K562 (cell line): ENCODE measurements at regions not wholly inside any gene's neighbourhood (a gene's known extent, or its start where the extent isn't known, plus 50 kb on each side); places are given as distances from the start of the nearest gene placed in this dataset.

Source experiments
- ELF1 ChIP-seq: fragments of 200-800 bp; sonication (Bioruptor generic); IDR thresholded peaks from 2 replicates; pipeline ENCODE4 v1.6.1; 2016; ENCODE audit warnings: missing genetic modification characterization, missing compliant biosample characterization
- ELF2 ChIP-seq: fragments of 250-450 bp; sonication (Bioruptor Pico); IDR thresholded peaks from 2 replicates; pipeline ENCODE4 v1.5.0; 2021; ENCODE audit warnings: mild to moderate bottlenecking
- IRF2 ChIP-seq: sonication (generic); formaldehyde crosslinking; IDR thresholded peaks from 2 replicates; pipeline ENCODE4 v1.8.1; 2022; ENCODE audit warnings: mild to moderate bottlenecking, missing genetic modification reagents
- NCOA2 ChIP-seq, 2 experiments: fragments of 450-650 bp; IDR thresholded peaks; 2 replicates each; pipeline ENCODE4 v1.6.1; 2018; ENCODE audit warnings: mild to moderate bottlenecking in 2 of 2, moderate library complexity in 1 of 2; ENCODE audit not compliant: partially characterized antibody in 2 of 2
- NCOA4 ChIP-seq: fragments of 450-650 bp; IDR thresholded peaks from 2 replicates; pipeline ENCODE4 v1.6.1; 2018; ENCODE audit warnings: mild to moderate bottlenecking; ENCODE audit not compliant: partially characterized antibody
- SMARCB1 ChIP-seq: IDR thresholded peaks from 2 replicates; pipeline ENCODE4 v1.6.1; 2011; ENCODE audit warnings: improper control_type of control experiment, low read depth; ENCODE audit not compliant: insufficient read length
- SRSF3 ChIP-seq: fragments of 200-400 bp; formaldehyde crosslinking; IDR thresholded peaks from 2 replicates; pipeline ENCODE4 v1.6.1; 2016; ENCODE audit warnings: mild to moderate bottlenecking, low read length, moderate library complexity; ENCODE audit not compliant: insufficient read depth
- TCFL5 ChIP-seq: fragments of 250-450 bp; sonication (Bioruptor Pico); conservative IDR thresholded peaks from 2 replicates; pipeline ENCODE4 v1.6.1; 2021; ENCODE audit warnings: mild to moderate bottlenecking, moderate library complexity, matching md5 sums
- TEAD4 ChIP-seq, 2 experiments: sonication (generic) in 1 of 2; formaldehyde crosslinking in 1 of 2; IDR thresholded peaks; 2 replicates each; pipeline versions ENCODE4 v1.6.1 to v1.8.0; 2012 to 2022; ENCODE audit warnings: borderline replicate concordance in 1 of 2, inconsistent platforms in 1 of 2, low read length in 1 of 2, mild to moderate bottlenecking in 1 of 2, missing genetic modification reagents in 1 of 2
- TRIM24 ChIP-seq, 2 experiments: fragments of 450-650 bp; IDR thresholded peaks; 2 replicates each; pipeline ENCODE4 v1.6.1; 2016
- U2AF2 ChIP-seq: fragments of 200-400 bp; formaldehyde crosslinking; optimal IDR thresholded peaks from 2 replicates; pipeline ENCODE3; 2017; ENCODE audit warnings: low read depth, mild to moderate bottlenecking, low read length
- YBX1 ChIP-seq: fragments of 450-650 bp; IDR thresholded peaks from 2 replicates; pipeline ENCODE4 v1.7.1; 2016; ENCODE audit warnings: mild to moderate bottlenecking
- ZFPM2 ChIP-seq: fragments of 250-450 bp; sonication (Bioruptor Pico); IDR thresholded peaks from 2 replicates; pipeline ENCODE4 v1.5.1; 2022; ENCODE audit warnings: mild to moderate bottlenecking
- ZNF175 ChIP-seq: fragments of 200-800 bp; sonication (Bioruptor generic); IDR thresholded peaks from 2 replicates; pipeline ENCODE4 v1.6.1; 2016; ENCODE audit warnings: low read depth, mild to moderate bottlenecking, missing genetic modification characterization, missing compliant biosample characterization
- ZNF431 ChIP-seq: sonication (generic); formaldehyde crosslinking; IDR thresholded peaks from 2 replicates; pipeline ENCODE4 v1.8.0; 2022; ENCODE audit warnings: mild to moderate bottlenecking, missing genetic modification reagents
- TF ChIP-seq, protein P1 (sequence below), 2 experiments: IDR thresholded peaks in 1 of 2; conservative IDR thresholded peaks in 1 of 2; 2 replicates each; pipeline ENCODE4 v1.6.1; 2016; ENCODE audit warnings: low read depth in 2 of 2, mild to moderate bottlenecking in 1 of 2, missing compliant biosample characterization in 1 of 2, missing genetic modification characterization in 1 of 2, moderate library complexity in 1 of 2
- TF ChIP-seq, protein P2 (sequence below): IDR thresholded peaks from 2 replicates; pipeline ENCODE4 v1.6.1; 2012; ENCODE audit warnings: low read depth, low read length, improper control_type of control experiment, borderline replicate concordance
- TF ChIP-seq, protein P3 (sequence below): fragments of 200-800 bp; sonication (Bioruptor generic); IDR thresholded peaks from 2 replicates; pipeline ENCODE4 v1.6.1; 2017; ENCODE audit warnings: missing genetic modification characterization, missing compliant biosample characterization
- TF ChIP-seq, protein P4 (sequence below): fragments of 450-650 bp; IDR thresholded peaks from 2 replicates; pipeline ENCODE4 v1.6.1; 2018; ENCODE audit warnings: mild to moderate bottlenecking, low read depth; ENCODE audit not compliant: partially characterized antibody

DNA sequence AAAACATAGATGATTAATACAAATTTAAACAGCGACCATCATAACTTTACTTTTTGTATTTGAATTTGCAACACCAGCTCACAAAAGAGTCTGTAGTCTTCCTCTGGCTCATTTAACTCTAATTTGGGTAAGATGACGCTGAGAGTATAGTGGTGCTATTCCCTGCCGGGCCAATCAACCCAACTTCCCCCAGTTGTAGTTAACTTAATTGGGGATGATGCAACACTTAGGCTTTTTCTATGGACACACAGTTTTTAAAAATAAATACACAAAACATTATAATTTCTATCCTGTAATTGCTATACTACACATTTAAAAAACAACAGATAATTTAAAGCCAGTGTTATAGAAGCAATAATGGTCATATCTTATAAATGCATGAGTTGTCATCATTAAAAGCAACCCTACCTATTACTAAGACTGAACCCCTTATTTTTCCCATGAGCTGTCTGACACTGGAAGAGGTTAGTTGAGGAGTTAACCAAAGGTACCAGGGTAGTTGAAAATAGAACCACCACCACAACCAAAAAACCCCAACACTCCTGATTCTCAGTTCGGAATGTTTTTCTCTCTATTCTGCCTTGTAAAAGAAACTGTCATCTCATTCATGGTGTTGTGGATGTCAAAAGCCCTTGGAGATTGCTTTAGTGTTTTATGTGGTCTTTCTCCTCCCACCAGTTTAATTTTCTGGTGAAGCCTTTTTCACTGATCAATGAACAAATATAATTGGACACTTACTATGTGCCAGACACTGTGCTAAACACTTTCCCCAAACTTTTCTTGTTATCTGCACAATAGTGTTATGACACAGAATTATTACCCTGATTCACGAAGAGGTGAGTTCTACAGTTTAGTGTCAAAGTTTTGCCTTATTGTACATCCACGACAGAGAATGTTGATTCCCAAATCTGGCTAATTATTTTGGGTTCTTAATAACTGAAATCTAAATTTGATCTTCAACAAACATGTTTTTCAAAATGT, 61.5 kb upstream of the RAPGEF2 start (continued):
- TF ChIP-seq NCOA2 (IDR thresholded peaks at IDR 0.05; ENCODE audit: partially characterized antibody in 2 of 2) (no peak), ELF2 (no peak), ELF1 (0 out of 2 replicates have a peak, but pooled peaks have one; percentile 8), SRSF3 (no peak), ZNF175 (CRISPR knock-in tag) (no peak), ZFPM2 (no peak), ZNF431 (CRISPR knock-in tag) (no peak), TCFL5 (CRISPR knock-in tag) (no peak), IRF2 (CRISPR knock-in tag) (no peak), TEAD4 (IDR thresholded peaks at IDR 0.05; ENCODE audit: low read length) (no peak), TEAD4 (CRISPR knock-in tag; IDR thresholded peaks at IDR 0.05; ENCODE audit: borderline replicate concordance) (no peak), NCOA4 (no peak), TRIM24 (IDR thresholded peaks at IDR 0.05) (no peak), SMARCB1 (peak; percentile 7), YBX1 (no peak), U2AF2 (no peak)
- TF ChIP-seq, protein P1, sequence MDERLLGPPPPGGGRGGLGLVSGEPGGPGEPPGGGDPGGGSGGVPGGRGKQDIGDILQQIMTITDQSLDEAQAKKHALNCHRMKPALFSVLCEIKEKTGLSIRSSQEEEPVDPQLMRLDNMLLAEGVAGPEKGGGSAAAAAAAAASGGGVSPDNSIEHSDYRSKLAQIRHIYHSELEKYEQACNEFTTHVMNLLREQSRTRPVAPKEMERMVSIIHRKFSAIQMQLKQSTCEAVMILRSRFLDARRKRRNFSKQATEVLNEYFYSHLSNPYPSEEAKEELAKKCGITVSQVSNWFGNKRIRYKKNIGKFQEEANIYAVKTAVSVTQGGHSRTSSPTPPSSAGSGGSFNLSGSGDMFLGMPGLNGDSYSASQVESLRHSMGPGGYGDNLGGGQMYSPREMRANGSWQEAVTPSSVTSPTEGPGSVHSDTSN (CRISPR knock-in tag; IDR thresholded peaks at IDR 0.05; ENCODE audit: low read depth), result no peak
- TF ChIP-seq, protein P1 (tag; conservative IDR thresholded peaks at IDR 0.05; ENCODE audit: low read depth), result no peak
- TF ChIP-seq, protein P2, sequence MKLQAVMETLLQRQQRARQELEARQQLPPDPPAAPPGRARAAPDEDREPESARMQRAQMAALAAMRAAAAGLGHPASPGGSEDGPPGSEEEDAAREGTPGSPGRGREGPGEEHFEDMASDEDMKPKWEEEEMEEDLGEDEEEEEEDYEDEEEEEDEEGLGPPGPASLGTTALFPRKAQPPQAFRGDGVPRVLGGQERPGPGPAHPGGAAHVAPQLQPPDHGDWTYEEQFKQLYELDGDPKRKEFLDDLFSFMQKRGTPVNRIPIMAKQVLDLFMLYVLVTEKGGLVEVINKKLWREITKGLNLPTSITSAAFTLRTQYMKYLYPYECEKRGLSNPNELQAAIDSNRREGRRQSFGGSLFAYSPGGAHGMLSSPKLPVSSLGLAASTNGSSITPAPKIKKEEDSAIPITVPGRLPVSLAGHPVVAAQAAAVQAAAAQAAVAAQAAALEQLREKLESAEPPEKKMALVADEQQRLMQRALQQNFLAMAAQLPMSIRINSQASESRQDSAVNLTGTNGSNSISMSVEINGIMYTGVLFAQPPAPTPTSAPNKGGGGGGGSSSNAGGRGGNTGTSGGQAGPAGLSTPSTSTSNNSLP, result no peak
- TF ChIP-seq, protein P3, sequence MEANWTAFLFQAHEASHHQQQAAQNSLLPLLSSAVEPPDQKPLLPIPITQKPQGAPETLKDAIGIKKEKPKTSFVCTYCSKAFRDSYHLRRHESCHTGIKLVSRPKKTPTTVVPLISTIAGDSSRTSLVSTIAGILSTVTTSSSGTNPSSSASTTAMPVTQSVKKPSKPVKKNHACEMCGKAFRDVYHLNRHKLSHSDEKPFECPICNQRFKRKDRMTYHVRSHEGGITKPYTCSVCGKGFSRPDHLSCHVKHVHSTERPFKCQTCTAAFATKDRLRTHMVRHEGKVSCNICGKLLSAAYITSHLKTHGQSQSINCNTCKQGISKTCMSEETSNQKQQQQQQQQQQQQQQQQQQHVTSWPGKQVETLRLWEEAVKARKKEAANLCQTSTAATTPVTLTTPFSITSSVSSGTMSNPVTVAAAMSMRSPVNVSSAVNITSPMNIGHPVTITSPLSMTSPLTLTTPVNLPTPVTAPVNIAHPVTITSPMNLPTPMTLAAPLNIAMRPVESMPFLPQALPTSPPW (CRISPR knock-in tag), result peak; percentile 22; the same call in 1 of the 2 replicates
- TF ChIP-seq, protein P4, sequence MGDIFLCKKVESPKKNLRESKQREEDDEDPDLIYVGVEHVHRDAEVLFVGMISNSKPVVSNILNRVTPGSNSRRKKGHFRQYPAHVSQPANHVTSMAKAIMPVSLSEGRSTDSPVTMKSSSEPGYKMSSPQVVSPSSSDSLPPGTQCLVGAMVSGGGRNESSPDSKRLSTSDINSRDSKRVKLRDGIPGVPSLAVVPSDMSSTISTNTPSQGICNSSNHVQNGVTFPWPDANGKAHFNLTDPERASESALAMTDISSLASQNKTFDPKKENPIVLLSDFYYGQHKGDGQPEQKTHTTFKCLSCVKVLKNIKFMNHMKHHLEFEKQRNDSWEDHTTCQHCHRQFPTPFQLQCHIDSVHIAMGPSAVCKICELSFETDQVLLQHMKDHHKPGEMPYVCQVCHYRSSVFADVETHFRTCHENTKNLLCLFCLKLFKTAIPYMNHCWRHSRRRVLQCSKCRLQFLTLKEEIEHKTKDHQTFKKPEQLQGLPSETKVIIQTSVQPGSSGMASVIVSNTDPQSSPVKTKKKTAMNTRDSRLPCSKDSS, result no peak
